Upper lobe of right lung (tissue), 1 donor: ENCODE measurements at regions not wholly inside any gene's neighbourhood (a gene's known extent, or its start where the extent isn't known, plus 50 kb on each side); places are given as distances from the start of the nearest gene placed in this dataset.
"Not testable (repeated sequence)": the region's sequence is repeated elsewhere in the genome, so short reads cannot be mapped to it uniquely, and the experiment has no call there.

Experiments used
- ATAC-seq: fragments of 200-7000 bp; cut with Tn5 transposase; one replicate; pipeline ENCODE4 v1.9.1; 2020; ENCODE audit warnings: mild to moderate bottlenecking, moderate library complexity
- DNase-seq: peaks from one replicate; pipeline ENCODE4 v3.0.0-alpha.2; 2020
- H3K27ac ChIP-seq: fragments of 200-600 bp; one replicate; pipeline ENCODE4 v1.8.0; 2022
- H3K27me3 ChIP-seq: fragments of 200-600 bp; one replicate; pipeline ENCODE4 v1.8.0; 2022; ENCODE audit warnings: mild to moderate bottlenecking
- H3K36me3 ChIP-seq: fragments of 200-600 bp; one replicate; pipeline ENCODE4 v1.8.0; 2022
- H3K4me1 ChIP-seq: fragments of 200-600 bp; one replicate; pipeline ENCODE4 v1.8.0; 2022
- H3K4me3 ChIP-seq: fragments of 200-600 bp; one replicate; pipeline ENCODE4 v1.8.0; 2022; ENCODE audit warnings: mild to moderate bottlenecking
- H3K9me3 ChIP-seq: fragments of 200-600 bp; one replicate; pipeline ENCODE4 v1.8.0; 2022
- CTCF ChIP-seq: fragments of 200-600 bp; IDR thresholded peaks from one replicate; pipeline ENCODE4 v1.8.0; 2022; ENCODE audit warnings: antibody characterized with exemption
- intact Hi-C: fragments of 100-400 bp; cut with DNase I; formaldehyde crosslinking; loops from one replicate; pipeline ENCODE4 v1.11.0; 2022
- donor health status: DM: no; HTN: yes; CAD: no; lungs with severe emphysema.

GRCh38 chr1:233802611-233803010 is 101.9 kb upstream of the SLC35F3 start:
- H3K27ac ChIP-seq, result no peak overlapping the region

GRCh38 chr1:233805786-233806185 is 98.7 kb upstream of the SLC35F3 start:
- Histone ChIP-seq H3K4me1 (no peaks in the 10 kb centered on the region), H3K27me3 (no peaks in the 10 kb centered on the region), H3K36me3 (no peaks in the 10 kb centered on the region), H3K27ac (no peak overlapping the region), H3K4me3 (no peak overlapping the region), H3K9me3 (no peaks in the 10 kb centered on the region)
- DNase-seq, result no peak
- intact Hi-C loops, result no loop called here
- TF ChIP-seq CTCF, result no peak
- ATAC-seq, result no peak

More at GRCh38 chr1:233802611-233803010, 101.9 kb upstream of the SLC35F3 start:
- ATAC-seq (no peak), DNase-seq (no peak)
- H3K4me3 ChIP-seq, result no peak overlapping the region
- no peaks in the 10 kb centered on the region for H3K9me3 ChIP-seq
- H3K27me3 ChIP-seq, result no peaks in the 10 kb centered on the region
- no peaks in the 10 kb centered on the region for H3K4me1 ChIP-seq
- no peak for TF ChIP-seq CTCF
- no peaks in the 10 kb centered on the region for H3K36me3 ChIP-seq
- intact Hi-C loops, result no loop called here

DNA sequence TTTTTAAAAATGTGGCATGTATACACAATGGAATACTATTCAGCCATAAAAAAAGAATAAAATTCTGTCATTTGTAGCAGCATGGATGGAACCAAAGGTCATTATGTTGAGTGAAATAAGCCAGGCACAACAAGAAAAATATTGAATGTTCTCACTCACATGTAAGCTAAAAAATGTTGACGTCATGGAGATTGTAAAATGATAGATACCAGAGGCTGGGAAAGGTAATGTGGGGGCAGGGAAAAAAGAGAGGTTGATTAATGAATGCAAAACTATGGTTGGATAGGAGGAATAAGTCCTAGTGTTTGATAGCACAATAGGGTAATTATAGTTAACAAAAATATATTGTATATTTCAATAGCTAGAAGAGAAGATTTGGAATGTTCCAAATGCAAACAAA is 89.1 kb upstream of the SLC35F3 start:
- DNase-seq, result no peak
- no peaks in the 10 kb centered on the region for H3K27me3 ChIP-seq
- H3K4me1 ChIP-seq, result no peaks in the 10 kb centered on the region
- H3K36me3 ChIP-seq, result no peaks in the 10 kb centered on the region
- ATAC-seq, result no peak
- no peak for TF ChIP-seq CTCF
- H3K27ac ChIP-seq, result no peak overlapping the region
- no peak overlapping the region for H3K4me3 ChIP-seq
- intact Hi-C loops, result no loop called here
- no peaks in the 10 kb centered on the region for H3K9me3 ChIP-seq

- Histone ChIP-seq H3K27ac (no peak overlapping the region), H3K36me3 (no peaks in the 10 kb centered on the region), H3K9me3 (no peaks in the 10 kb centered on the region), H3K27me3 (no peaks in the 10 kb centered on the region), H3K4me1 (no peaks in the 10 kb centered on the region), H3K4me3 (no peak overlapping the region)
- ATAC-seq, result no peak
- intact Hi-C loops, result no loop called here
- TF ChIP-seq CTCF, result no peak
- no peak for DNase-seq
Measured at GRCh38 chr1:233815865-233816264, 88.6 kb upstream of the SLC35F3 start.

DNA sequence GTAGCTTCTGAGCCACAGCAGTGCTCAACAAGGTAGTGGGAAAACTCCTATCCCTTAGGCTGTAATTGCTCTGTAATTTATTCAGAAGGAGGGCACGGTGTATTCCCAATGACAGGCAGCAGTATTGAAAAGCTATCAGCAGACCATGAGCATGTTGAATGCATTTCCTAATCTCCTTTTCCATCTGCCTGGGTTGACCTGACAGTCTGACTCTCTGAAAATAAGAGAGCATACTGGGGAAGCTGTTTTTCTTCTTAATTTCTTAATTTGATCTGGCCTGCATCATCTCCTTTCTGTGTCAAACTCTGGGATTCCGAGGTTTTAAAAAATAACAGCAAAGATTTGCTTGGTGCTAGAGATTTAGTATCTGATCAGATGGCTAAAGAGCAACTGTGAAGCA is 88.1 kb upstream of the SLC35F3 start:
- H3K9me3 ChIP-seq, result no peaks in the 10 kb centered on the region
- no peak overlapping the region for H3K27ac ChIP-seq
- no peak for TF ChIP-seq CTCF
- H3K4me1 ChIP-seq, result no peaks in the 10 kb centered on the region
- no peak overlapping the region for H3K4me3 ChIP-seq
- no peaks in the 10 kb centered on the region for H3K27me3 ChIP-seq
- no peak for ATAC-seq
- no peaks in the 10 kb centered on the region for H3K36me3 ChIP-seq
- intact Hi-C loops, result no loop called here
- no peak for DNase-seq

DNA sequence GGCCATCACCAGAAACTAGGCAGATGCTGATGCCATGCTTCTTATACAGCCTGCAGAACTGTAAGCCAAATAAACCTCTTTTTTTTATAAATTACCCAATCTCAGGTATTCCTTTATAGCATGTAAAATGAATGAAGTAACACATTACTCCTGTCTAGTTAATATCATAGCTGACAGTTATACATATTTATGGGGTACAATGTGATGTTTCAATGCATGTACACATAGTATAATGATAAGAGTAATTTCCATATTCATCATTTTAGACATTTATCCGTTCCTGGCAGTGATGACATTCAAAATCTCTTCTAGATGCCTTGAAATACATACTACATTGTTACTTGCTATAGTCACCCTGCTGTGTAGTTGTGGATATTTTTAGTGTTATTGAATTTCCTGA is 85.4 kb upstream of the SLC35F3 start:
- TF ChIP-seq CTCF, result no peak
- ATAC-seq (no peak), DNase-seq (no peak)
- no peaks in the 10 kb centered on the region for H3K36me3 ChIP-seq
- no peaks in the 10 kb centered on the region for H3K9me3 ChIP-seq
- no peak overlapping the region for H3K4me3 ChIP-seq
- intact Hi-C loops, result no loop called here
- H3K27ac ChIP-seq, result no peak overlapping the region
- no peaks in the 10 kb centered on the region for H3K4me1 ChIP-seq
- no peaks in the 10 kb centered on the region for H3K27me3 ChIP-seq

- H3K4me3 ChIP-seq, H3K9me3 ChIP-seq, H3K36me3 ChIP-seq, DNase-seq, H3K27me3 ChIP-seq, H3K4me1 ChIP-seq, H3K27ac ChIP-seq, intact Hi-C loops, ATAC-seq: not testable (repeated sequence)
Measured at GRCh38 chr1:233824179-233824578, 80.3 kb upstream of the SLC35F3 start.

- not testable (repeated sequence) for H3K9me3 ChIP-seq, H3K4me1 ChIP-seq
Measured at GRCh38 chr1:233827937-233828336, 76.5 kb upstream of the SLC35F3 start.

More at GRCh38 chr1:233827937-233828336, 76.5 kb upstream of the SLC35F3 start:
- H3K27me3 ChIP-seq, ATAC-seq, H3K36me3 ChIP-seq, DNase-seq, intact Hi-C loops, H3K4me3 ChIP-seq, H3K27ac ChIP-seq: not testable (repeated sequence)
